ENCODE measurements at regions not wholly inside any gene's neighbourhood (a gene's known extent, or its start where the extent isn't known, plus 50 kb on each side); places are given as distances from the start of the nearest gene placed in this dataset.

DNA sequence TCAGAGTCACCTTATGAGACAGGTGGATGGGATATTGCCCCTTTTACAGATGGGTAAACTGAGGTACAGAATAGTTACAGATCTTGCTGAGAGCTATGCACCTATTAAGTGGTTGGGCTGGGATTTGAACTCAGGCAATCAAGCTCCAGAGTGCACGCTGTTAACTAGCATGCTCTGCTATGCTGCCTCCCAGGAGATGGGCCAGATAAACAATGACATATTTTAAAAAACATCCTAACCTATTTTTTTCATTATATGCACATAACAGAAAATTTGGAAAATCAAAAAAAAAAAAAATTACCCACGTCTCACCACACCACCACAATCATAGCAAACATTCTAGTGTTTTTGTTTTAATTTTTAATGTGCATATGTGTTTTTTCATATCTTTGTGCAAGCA is 123.4 kb upstream of the STC2 start:
- no peaks in the 10 kb centered on the region for H3K4me1 Mint-ChIP-seq
- no peak for DNase-seq
- H3K27ac Mint-ChIP-seq, result no peak overlapping the region
- H3K9me3 Mint-ChIP-seq, result no peaks in the 10 kb centered on the region
- H3K36me3 Mint-ChIP-seq (ENCODE audit: low read depth), result no peaks in the 10 kb centered on the region
- TF ChIP-seq CTCF (conservative IDR thresholded peaks at IDR 0.05), result no peak
- no peaks in the 10 kb centered on the region for H3K36me3 ChIP-seq (ENCODE audit: control insufficient read depth, insufficient read depth, low read length)
- no peak overlapping the region for H3K4me3 Mint-ChIP-seq
- H3K27me3 ChIP-seq (ENCODE audit: control insufficient read depth, insufficient read depth, low read length, poor library complexity, severe bottlenecking), result peaks cover 6% of the 10 kb centered on the region
- H3K9ac ChIP-seq (ENCODE audit: extremely low read depth, low read length, poor library complexity, severe bottlenecking), result no peak overlapping the region
- H3K27me3 Mint-ChIP-seq (ENCODE audit: insufficient read depth), result peaks cover 2% of the 10 kb centered on the region
- no peak overlapping the region for H3K4me3 ChIP-seq (ENCODE audit: low read length)
- H3K27ac ChIP-seq (ENCODE audit: low read depth, low read length), result no peak overlapping the region
- no peaks in the 10 kb centered on the region for H3K4me1 ChIP-seq (ENCODE audit: control insufficient read depth, insufficient read depth, low read length)
- 96% methylated on average over 1 of the region's 2 CpGs; no CpG with 5 or more reads in 1 of the 2 experiments for WGBS, 2 experiments (ENCODE audit: insufficient coverage in 1 of 2, insufficient read length in 1 of 2)
- no peaks in the 10 kb centered on the region for H3K9me3 ChIP-seq (ENCODE audit: control insufficient read depth, low read length)

- Histone ChIP-seq H3K9me3 (ENCODE audit: control insufficient read depth, low read length) (no peaks in the 10 kb centered on the region), H3K4me1 (ENCODE audit: control insufficient read depth, insufficient read depth, low read length) (no peaks in the 10 kb centered on the region), H3K9ac (ENCODE audit: extremely low read depth, low read length, poor library complexity, severe bottlenecking) (no peak overlapping the region), H3K36me3 (ENCODE audit: control insufficient read depth, insufficient read depth, low read length) (no peaks in the 10 kb centered on the region), H3K27me3 (ENCODE audit: control insufficient read depth, insufficient read depth, low read length, poor library complexity, severe bottlenecking) (peaks cover 6% of the 10 kb centered on the region), H3K4me3 (ENCODE audit: low read length) (no peak overlapping the region), H3K27ac (ENCODE audit: low read depth, low read length) (no peak overlapping the region)
- DNase-seq, result peak; percentile 81
- H3K27me3 Mint-ChIP-seq (ENCODE audit: insufficient read depth), result peaks cover 2% of the 10 kb centered on the region
- 64 to 68% methylated on average over 4 to 5 of the region's 5 CpGs for WGBS, 2 experiments (ENCODE audit: insufficient coverage in 1 of 2, insufficient read length in 1 of 2)
- no peaks in the 10 kb centered on the region for H3K9me3 Mint-ChIP-seq
- H3K4me1 Mint-ChIP-seq, result no peaks in the 10 kb centered on the region
- H3K36me3 Mint-ChIP-seq (ENCODE audit: low read depth), result no peaks in the 10 kb centered on the region
- H3K4me3 Mint-ChIP-seq, result no peak overlapping the region
- no peak overlapping the region for H3K27ac Mint-ChIP-seq
- peak; percentile 73 for TF ChIP-seq CTCF (conservative IDR thresholded peaks at IDR 0.05)
Measured at GRCh38 chr5:173451031-173451430, 122.8 kb upstream of the STC2 start.

- Histone ChIP-seq H3K36me3 (ENCODE audit: control insufficient read depth, insufficient read depth, low read length) (no peaks in the 10 kb centered on the region), H3K27ac (ENCODE audit: low read depth, low read length) (no peak overlapping the region), H3K9ac (ENCODE audit: extremely low read depth, low read length, poor library complexity, severe bottlenecking) (no peak overlapping the region), H3K4me3 (ENCODE audit: low read length) (no peak overlapping the region), H3K9me3 (ENCODE audit: control insufficient read depth, low read length) (no peaks in the 10 kb centered on the region), H3K4me1 (ENCODE audit: control insufficient read depth, insufficient read depth, low read length) (no peaks in the 10 kb centered on the region), H3K27me3 (ENCODE audit: control insufficient read depth, insufficient read depth, low read length, poor library complexity, severe bottlenecking) (peaks cover 14% of the 10 kb centered on the region)
- Mint-ChIP-seq H3K27me3 (ENCODE audit: insufficient read depth) (peaks cover 2% of the 10 kb centered on the region), H3K4me1 (no peaks in the 10 kb centered on the region), H3K36me3 (ENCODE audit: low read depth) (no peaks in the 10 kb centered on the region), H3K4me3 (no peak overlapping the region), H3K27ac (no peak overlapping the region), H3K9me3 (no peaks in the 10 kb centered on the region)
- DNase-seq, result no peak
- WGBS, 2 experiments (ENCODE audit: insufficient coverage in 1 of 2, insufficient read length in 1 of 2), result 92 to 94% methylated on average over 6 of the region's 7 CpGs
- no peak for TF ChIP-seq CTCF (conservative IDR thresholded peaks at IDR 0.05)
Measured at GRCh38 chr5:173450188-173450587, 122.0 kb upstream of the STC2 start.
